BLaER1 treated with 17β-estradiol and CSF1 and Interleukin-3, amounts not matched to agents 10 nM and 100 nM (cell line): ENCODE measurements at regions not wholly inside any gene's neighbourhood (a gene's known extent, or its start where the extent isn't known, plus 50 kb on each side); places are given as distances from the start of the nearest gene placed in this dataset.

ENCODE experiments used
- H3K27ac ChIP-seq, 11 experiments: shearing (Covaris generic); formaldehyde crosslinking; 2 replicates each; pipeline ENCODE4 v1.8.1; 2022
- H3K27me3 ChIP-seq, 11 experiments: shearing (Covaris generic); formaldehyde crosslinking; 2 replicates each; pipeline ENCODE4 v1.8.1; 2022
- H3K36me3 ChIP-seq, 11 experiments: shearing (Covaris generic); formaldehyde crosslinking; 2 replicates each; pipeline ENCODE4 v1.8.1; 2022
- H3K4me1 ChIP-seq, 10 experiments: shearing (Covaris generic); formaldehyde crosslinking; 2 replicates each; pipeline ENCODE4 v1.8.1; 2022
- H3K4me2 ChIP-seq, 11 experiments: shearing (Covaris generic); formaldehyde crosslinking; 2 replicates each; pipeline ENCODE4 v1.8.1; 2022
- H3K4me3 ChIP-seq, 10 experiments: shearing (Covaris generic); formaldehyde crosslinking; 2 replicates each; pipeline ENCODE4 v1.8.1; 2022
- H3K9ac ChIP-seq, 11 experiments: shearing (Covaris generic); formaldehyde crosslinking; 2 replicates each; pipeline ENCODE4 v1.8.1; 2022
- H3K9me3 ChIP-seq, 11 experiments: shearing (Covaris generic); formaldehyde crosslinking; replicated peaks in 1 of 11; 2 replicates each; pipeline ENCODE4 v1.8.1; 2022
- H4K20me1 ChIP-seq, 11 experiments: shearing (Covaris generic); formaldehyde crosslinking; 2 replicates each; pipeline ENCODE4 v1.8.1; 2022
- Cebpa-rat ChIP-seq, 11 experiments: shearing (Covaris generic); IDR thresholded peaks; 2 replicates each; pipeline ENCODE4 v1.8.1; 2022

DNA sequence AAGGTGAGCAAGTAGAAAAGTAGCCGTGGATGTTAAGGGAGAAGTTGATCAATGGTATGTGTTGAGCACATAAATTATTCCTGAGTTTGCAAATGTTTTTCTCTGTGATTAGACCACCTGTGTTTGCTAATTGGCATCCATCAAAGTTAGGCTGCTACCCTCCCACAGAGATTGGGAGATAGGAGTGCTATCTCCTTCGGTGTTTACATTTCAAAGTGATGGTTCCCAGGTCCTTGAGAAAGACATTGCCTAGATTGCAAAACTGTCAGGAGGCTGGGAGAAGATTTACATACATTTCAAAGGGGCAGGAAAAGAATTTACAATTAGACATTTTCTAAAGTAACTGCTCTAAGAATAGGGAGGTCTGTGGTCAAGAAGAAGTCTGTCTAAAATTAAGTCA, 54.3 kb upstream of the CNTNAP4 start:
- H3K9me3 ChIP-seq = no peaks in the 10 kb centered on the region
- H3K27me3 ChIP-seq = no peaks in the 10 kb centered on the region
- no peaks in the 10 kb centered on the region for H4K20me1 ChIP-seq
- H3K4me2 ChIP-seq = no peak overlapping the region
- no peak overlapping the region for H3K9ac ChIP-seq
- H3K36me3 ChIP-seq = no peaks in the 10 kb centered on the region
- H3K4me3 ChIP-seq = no peak overlapping the region
- no peak overlapping the region for H3K27ac ChIP-seq
- no peak for TF ChIP-seq Cebpa-rat (IDR thresholded peaks at IDR 0.05)
- H3K4me1 ChIP-seq = no peaks in the 10 kb centered on the region

DNA sequence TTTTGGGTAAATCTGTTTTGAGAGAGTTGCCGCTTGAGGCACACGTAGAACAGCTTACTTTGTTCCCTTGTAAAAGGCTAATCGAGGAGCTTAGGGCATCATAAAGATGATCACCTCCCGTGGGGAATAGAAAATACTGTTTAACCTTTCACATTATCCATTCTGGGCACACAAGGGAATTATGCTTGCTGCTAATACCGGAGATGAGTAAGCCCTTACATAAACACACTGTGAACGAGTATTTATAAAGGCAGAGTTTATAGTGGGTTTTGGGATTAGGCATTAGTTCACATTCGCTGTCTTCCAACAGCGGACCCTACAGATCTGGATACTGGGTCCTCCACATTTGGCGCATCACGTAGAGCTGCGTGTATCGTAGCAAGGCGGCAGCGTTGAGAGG, 51.2 kb upstream of the CNTNAP4 start:
- no peak overlapping the region for H3K27ac ChIP-seq
- no peak for TF ChIP-seq Cebpa-rat (IDR thresholded peaks at IDR 0.05)
- H3K9me3 ChIP-seq = peaks cover 0 to 2% (median 0%) of the 10 kb centered on the region in 11 experiments; a peak in 2 of 22 replicates
- no peaks in the 10 kb centered on the region for H3K36me3 ChIP-seq
- H3K4me2 ChIP-seq = no peak overlapping the region
- H3K27me3 ChIP-seq = no peaks in the 10 kb centered on the region
- H3K9ac ChIP-seq = no peak overlapping the region
- no peaks in the 10 kb centered on the region for H3K4me1 ChIP-seq
- no peak overlapping the region for H3K4me3 ChIP-seq
- H4K20me1 ChIP-seq = no peaks in the 10 kb centered on the region

DNA sequence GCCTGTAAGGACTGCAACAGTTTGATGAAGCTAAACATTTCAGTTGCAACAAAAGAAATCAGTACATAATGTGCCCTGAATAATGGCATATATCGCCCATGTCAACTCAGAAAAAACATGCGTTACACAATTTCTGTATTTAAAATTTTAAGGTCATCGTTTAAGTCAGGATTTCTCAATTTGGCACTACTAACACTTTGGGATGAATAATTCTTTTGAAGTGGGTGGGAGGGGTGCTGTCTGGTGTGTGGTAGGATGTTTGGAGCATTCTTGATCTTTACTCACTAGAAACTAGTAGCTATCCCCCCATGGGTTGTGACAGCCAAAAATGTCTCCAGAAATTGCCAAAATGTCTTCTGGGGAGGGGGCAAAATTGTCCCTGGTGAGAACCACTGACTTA, 50.7 kb upstream of the CNTNAP4 start:
- Histone ChIP-seq H3K4me1 (no peaks in the 10 kb centered on the region), H4K20me1 (no peaks in the 10 kb centered on the region), H3K9me3 (peaks cover 0 to 2% (median 0%) of the 10 kb centered on the region in 11 experiments; a peak in 2 of 22 replicates), H3K27ac (no peak overlapping the region), H3K4me3 (no peak overlapping the region), H3K9ac (no peak overlapping the region), H3K36me3 (no peaks in the 10 kb centered on the region), H3K4me2 (no peak overlapping the region), H3K27me3 (no peaks in the 10 kb centered on the region)
- TF ChIP-seq Cebpa-rat (IDR thresholded peaks at IDR 0.05) = no peak
